Ascending aorta (tissue), 2 donors: ENCODE measurements at regions not wholly inside any gene's neighbourhood (a gene's known extent, or its start where the extent isn't known, plus 50 kb on each side); places are given as distances from the start of the nearest gene placed in this dataset.
"Not testable (repeated sequence)": the region's sequence is repeated elsewhere in the genome, so short reads cannot be mapped to it uniquely, and the experiment has no call there.

Experiments
- DNase-seq, 2 donors: peaks; one replicate each; pipeline ENCODE4 v3.0.0-alpha.2; 2019; ENCODE audit warnings: low spot score in 2 of 2
- H3K27ac ChIP-seq, 2 donors: fragments of 200-600 bp; sonication (generic); one replicate each; pipeline ENCODE4 v1.5.1; 2016 to 2017; ENCODE audit warnings: mild to moderate bottlenecking in 1 of 2
- H3K27me3 ChIP-seq: fragments of 200-600 bp; sonication (generic); one replicate; pipeline ENCODE4 v1.5.1; 2017
- H3K36me3 ChIP-seq, 2 donors: fragments of 200-600 bp; sonication (generic); one replicate each; pipeline ENCODE4 v1.5.1; 2016
- H3K4me1 ChIP-seq, 2 donors: fragments of 200-600 bp; sonication (generic); one replicate each; pipeline ENCODE4 v1.5.1; 2016 to 2017; ENCODE audit warnings: mild to moderate bottlenecking in 1 of 2
- H3K4me3 ChIP-seq, 2 donors: fragments of 200-600 bp; sonication (generic); one replicate each; pipeline ENCODE4 v1.5.1; 2016 to 2017; ENCODE audit warnings: mild to moderate bottlenecking in 1 of 2
- H3K9me3 ChIP-seq, 2 donors: fragments of 200-600 bp; sonication (generic); one replicate each; pipeline ENCODE4 v1.5.1; 2016
- CTCF ChIP-seq, 3 experiments: fragments of 200-600 bp in 2 of 3; fragments of 450-650 bp in 1 of 3; sonication (generic) in 2 of 3; IDR thresholded peaks; one replicate each; pipeline ENCODE4 v1.5.1; 2016 to 2019; ENCODE audit warnings: antibody characterized with exemption in 3 of 3, mild to moderate bottlenecking in 1 of 3, moderate library complexity in 1 of 3
- intact Hi-C: fragments of 100-400 bp; cut with DNase I; formaldehyde crosslinking; loops from one replicate; pipeline ENCODE4 v1.15.1; 2023

GRCh38 chr3:137194301-137194700 lies 236.5 kb downstream of the IL20RB start:
- DNase-seq, result no peak
- TF ChIP-seq CTCF (IDR thresholded peaks at IDR 0.05), result no peak
- Histone ChIP-seq H3K4me1 (no peaks in the 10 kb centered on the region), H3K9me3 (no peaks in the 10 kb centered on the region), H3K4me3 (no peak overlapping the region), H3K36me3 (no peaks in the 10 kb centered on the region), H3K27ac (no peak overlapping the region), H3K27me3 (no peaks in the 10 kb centered on the region)
- intact Hi-C loops, result no loop called here

- intact Hi-C loops, H3K27me3 ChIP-seq, H3K27ac ChIP-seq, H3K4me1 ChIP-seq, H3K9me3 ChIP-seq, DNase-seq, H3K36me3 ChIP-seq, H3K4me3 ChIP-seq: not testable (repeated sequence)
These were observed 240.6 kb downstream of the IL20RB start for GRCh38 chr3:137198374-137198773.

- no peaks in the 10 kb centered on the region for H3K9me3 ChIP-seq
- H3K4me3 ChIP-seq, result no peak overlapping the region
- no peaks in the 10 kb centered on the region for H3K4me1 ChIP-seq
- no peaks in the 10 kb centered on the region for H3K36me3 ChIP-seq
- intact Hi-C loops, result no loop called here
- no peak overlapping the region for H3K27ac ChIP-seq
- no peak for DNase-seq
- H3K27me3 ChIP-seq, result no peaks in the 10 kb centered on the region
- no peak for TF ChIP-seq CTCF (IDR thresholded peaks at IDR 0.05)
These were observed 241.9 kb downstream of the IL20RB start for GRCh38 chr3:137199678-137200077.

GRCh38 chr3:137201066-137201465 lies 243.3 kb downstream of the IL20RB start:
- DNase-seq, result no peak
- intact Hi-C loops, result no loop called here
- no peaks in the 10 kb centered on the region for H3K9me3 ChIP-seq
- H3K4me1 ChIP-seq, result no peaks in the 10 kb centered on the region
- H3K36me3 ChIP-seq, result no peaks in the 10 kb centered on the region
- no peaks in the 10 kb centered on the region for H3K27me3 ChIP-seq
- no peak for TF ChIP-seq CTCF (IDR thresholded peaks at IDR 0.05)
- H3K27ac ChIP-seq, result no peak overlapping the region
- H3K4me3 ChIP-seq, result no peak overlapping the region

- intact Hi-C loops, result no loop called here
- Histone ChIP-seq H3K4me3 (no peak overlapping the region), H3K36me3 (no peaks in the 10 kb centered on the region), H3K27me3 (no peaks in the 10 kb centered on the region), H3K9me3 (no peaks in the 10 kb centered on the region), H3K27ac (no peak overlapping the region), H3K4me1 (no peaks in the 10 kb centered on the region)
- TF ChIP-seq CTCF (IDR thresholded peaks at IDR 0.05), result no peak
- DNase-seq, result no peak
These were observed 245.2 kb downstream of the IL20RB start for GRCh38 chr3:137202941-137203340.

GRCh38 chr3:137204409-137204808 lies 246.6 kb downstream of the IL20RB start:
- Histone ChIP-seq H3K4me1 (no peaks in the 10 kb centered on the region), H3K27me3 (no peaks in the 10 kb centered on the region), H3K4me3 (no peak overlapping the region), H3K36me3 (no peaks in the 10 kb centered on the region), H3K9me3 (no peaks in the 10 kb centered on the region), H3K27ac (no peak overlapping the region)
- no peak for TF ChIP-seq CTCF (IDR thresholded peaks at IDR 0.05)
- no peak for DNase-seq
- intact Hi-C loops, result no loop called here
